Cerebellar cortex (tissue), 1 donor: ENCODE measurements at regions not wholly inside any gene's neighbourhood (a gene's known extent, or its start where the extent isn't known, plus 50 kb on each side); places are given as distances from the start of the nearest gene placed in this dataset.
"Not testable (repeated sequence)": the region's sequence is repeated elsewhere in the genome, so short reads cannot be mapped to it uniquely, and the experiment has no call there.

Experiments
- DNase-seq: peaks from one replicate; pipeline ENCODE4 v3.0.0-alpha.2; 2015; ENCODE audit warnings: low spot score

- DNase-seq: not testable (repeated sequence)
These were observed 604.2 kb upstream of the SEMA3D start for GRCh38 chr7:85791098-85791497.

- DNase-seq: no peak
These were observed 594.8 kb upstream of the SEMA3D start for GRCh38 chr7:85781606-85782005.

DNA sequence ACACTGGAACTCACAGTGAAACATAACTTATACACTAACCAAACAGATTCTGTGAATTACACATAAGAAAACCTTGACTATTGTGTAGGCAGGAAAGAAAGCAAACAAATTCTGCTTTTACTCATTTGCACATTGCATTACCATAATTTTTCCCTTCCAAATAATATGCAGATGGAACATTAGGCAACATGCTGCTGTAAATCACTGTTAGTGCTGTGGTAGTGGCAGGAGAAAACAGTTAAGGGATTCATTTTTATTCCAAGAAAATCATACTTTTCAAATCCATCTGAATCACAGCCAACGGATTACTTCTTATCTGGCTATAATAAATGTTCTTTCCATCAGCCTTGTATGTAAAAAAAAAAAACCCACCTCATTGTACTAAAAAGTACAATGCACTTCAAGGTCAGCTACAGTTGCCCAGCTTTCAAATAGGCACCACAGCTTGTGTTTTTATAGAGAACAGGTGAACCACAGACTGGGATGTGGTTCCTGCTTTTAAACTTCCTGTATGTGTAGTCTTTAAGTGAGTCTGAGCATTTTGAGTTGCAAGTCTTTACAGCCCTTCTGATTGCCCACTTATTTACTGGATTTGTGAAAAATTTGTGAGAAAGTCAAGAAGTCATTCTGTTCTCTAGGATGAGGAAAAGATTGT, 590.0 kb upstream of the SEMA3D start:
- no peak for DNase-seq

GRCh38 chr7:85775431-85775830, 588.6 kb upstream of the SEMA3D start:
- DNase-seq: no peak

GRCh38 chr7:85774986-85775385, 588.1 kb upstream of the SEMA3D start:
- no peak for DNase-seq

GRCh38 chr7:85773116-85773728, 586.4 kb upstream of the SEMA3D start:
- no peak for DNase-seq

- DNase-seq: no peak
These were observed 584.7 kb upstream of the SEMA3D start for GRCh38 chr7:85771516-85771915.

DNA sequence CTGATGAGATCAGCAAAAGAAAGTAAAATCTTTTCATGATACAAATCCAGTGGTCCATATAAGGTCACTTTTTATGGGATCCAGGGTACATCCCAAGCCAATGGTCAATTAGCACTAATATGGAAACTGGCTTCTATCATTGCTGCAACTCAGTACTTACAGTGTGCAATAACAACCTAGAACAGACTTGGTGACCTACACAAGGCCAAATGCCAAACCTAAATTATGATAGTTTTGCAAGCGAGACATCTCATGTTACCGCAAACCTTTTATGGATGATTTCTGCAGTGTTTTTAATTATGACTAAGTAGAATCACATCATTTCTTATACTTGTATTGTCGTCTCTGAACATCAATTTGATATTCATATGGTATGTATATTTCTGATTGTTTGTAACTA, 583.5 kb upstream of the SEMA3D start:
- DNase-seq: no peak

DNA sequence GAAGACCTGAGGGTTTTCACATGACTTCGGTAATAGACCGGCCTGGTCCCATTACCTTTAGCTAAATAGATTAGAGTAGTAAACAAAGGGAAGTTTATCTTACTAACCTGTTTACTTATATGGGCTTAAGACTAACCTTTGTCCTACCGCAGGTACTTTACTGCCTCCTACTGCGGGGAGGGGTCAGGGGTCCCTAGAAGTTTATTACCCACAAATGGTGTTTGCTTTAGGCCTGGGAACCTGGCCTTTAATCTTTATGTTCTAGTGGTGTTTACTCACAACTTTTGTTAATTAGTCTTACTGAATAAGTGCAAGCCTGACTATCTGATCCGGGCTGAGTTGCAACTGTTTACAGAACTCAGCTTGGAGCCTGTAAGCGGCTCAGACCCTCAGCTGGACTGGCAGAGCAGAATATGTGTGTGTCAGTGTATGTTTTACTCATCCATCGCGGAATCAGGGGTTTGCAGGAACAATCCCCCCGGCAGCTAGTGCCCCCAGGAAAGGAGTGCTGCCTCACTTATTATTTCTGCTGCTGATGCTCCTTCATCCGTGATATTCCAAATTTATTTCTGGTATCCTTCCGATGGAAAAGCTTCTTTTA, 578.9 kb upstream of the SEMA3D start:
- DNase-seq: no peak

- no peak for DNase-seq
These were observed 577.2 kb upstream of the SEMA3D start for GRCh38 chr7:85764034-85764433.

DNA sequence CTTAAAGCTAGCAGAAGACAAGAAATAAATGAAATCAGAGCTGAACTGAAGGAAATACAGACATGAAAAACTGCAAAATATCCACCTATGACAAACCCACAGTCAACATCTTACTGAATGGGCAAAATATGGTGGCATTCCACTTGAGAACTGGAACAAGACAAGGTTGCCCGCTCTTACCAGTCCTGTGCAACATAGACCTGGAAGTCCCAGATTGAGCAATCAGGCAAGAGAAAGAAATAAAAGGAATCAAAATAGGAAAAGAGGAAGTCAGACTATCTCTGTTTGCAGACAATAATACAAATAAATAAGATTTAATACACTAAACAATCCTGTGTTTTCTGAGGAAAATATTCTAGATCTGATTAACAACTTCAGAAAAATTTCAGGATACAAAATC, 570.5 kb upstream of the SEMA3D start:
- DNase-seq: no peak

- peak; percentile 10 for DNase-seq
These were observed 563.6 kb upstream of the SEMA3D start for GRCh38 chr7:85750454-85750949.

GRCh38 chr7:85749696-85750453, 563.0 kb upstream of the SEMA3D start:
- no peak for DNase-seq

- DNase-seq: no peak
These were observed 562.0 kb upstream of the SEMA3D start for GRCh38 chr7:85748861-85749260.

DNA sequence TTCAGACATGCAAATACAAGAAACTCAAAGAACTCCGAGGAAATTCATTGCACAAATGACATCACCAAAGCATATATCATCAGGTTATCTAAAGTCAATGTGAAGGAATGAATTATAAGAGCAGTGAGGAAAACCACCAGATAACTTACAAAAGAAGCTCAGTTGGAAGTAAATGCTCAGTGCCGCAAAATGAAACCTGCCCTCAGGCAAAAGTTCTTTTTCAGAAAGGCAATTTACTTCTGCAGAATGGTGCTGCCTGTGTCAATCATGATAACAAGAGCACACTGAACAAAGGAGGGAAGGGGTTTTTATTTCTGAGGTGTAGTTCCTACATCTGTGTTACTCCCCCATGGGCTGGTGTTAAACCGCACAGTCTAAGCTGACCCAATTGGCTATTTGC, 550.6 kb upstream of the SEMA3D start:
- no peak for DNase-seq

DNA sequence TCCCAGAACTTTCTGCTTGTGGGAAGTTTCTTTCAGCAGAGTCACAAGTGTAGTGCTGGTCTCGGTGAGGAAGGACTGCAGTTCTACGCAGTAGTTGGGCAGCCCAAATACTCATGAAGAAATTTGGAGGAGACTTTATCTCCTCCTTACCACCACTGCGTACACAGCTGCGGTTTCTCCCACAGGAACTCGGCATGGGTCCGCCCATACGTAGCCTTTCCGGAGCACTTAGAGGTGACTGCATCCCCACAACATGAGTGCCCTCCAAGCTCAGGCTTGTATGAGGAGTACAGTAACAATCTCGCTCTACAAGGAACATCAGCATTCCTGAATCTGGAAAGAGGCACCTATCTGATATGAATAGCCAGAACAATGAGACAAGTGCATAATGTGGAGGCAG, 549.2 kb upstream of the SEMA3D start:
- DNase-seq: no peak

DNA sequence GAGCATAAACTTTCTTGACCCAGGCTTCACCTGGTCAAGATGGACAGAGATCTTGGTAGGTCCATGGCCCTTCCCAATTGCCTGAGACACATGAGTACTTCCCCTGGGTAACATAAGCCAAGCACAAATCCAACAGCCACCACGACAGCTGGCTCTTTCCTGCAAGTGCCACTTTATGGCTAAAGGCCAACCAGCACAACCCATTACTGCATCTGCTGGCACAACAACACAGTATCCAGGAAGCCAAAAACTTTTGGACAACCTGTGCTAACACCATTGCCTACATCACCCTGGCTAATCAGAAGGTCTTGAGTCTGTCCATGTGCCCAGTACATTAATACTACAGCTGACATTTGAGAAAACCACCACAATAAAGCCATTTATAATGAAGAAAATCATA, 548.0 kb upstream of the SEMA3D start:
- DNase-seq: no peak

DNA sequence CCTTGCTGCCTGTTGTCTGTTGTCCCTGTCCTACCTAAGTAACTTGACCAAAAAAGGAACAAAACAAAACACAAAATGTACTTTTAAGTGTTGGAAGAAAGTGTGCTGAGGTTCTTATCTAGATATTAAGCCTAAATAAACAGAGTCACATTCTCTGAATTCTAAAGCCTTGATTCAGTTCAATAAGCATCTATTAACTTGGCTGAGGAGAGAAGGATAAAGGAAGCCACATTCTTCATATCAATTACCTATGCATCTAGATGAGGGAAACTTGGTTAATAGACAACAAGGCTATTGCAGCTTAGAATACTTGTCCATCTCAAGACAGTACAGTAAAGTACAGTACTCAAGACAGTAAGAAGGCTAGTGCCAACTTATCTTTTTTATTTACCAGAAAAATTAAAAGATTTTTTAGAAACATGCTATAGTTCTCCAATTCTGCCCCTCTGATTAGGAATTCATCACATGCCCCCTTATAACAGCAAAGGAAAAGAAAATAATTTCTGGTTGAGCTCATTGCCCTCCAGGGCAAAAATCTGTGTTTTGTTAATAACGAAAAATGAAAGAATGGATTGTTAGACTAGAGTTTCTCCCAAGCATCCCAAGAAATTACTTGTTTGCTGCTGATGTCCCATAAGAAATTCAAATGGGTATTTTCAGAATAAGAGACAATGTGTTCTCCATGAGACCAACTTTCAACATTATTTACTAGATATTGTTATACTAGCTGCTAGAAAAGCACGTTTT, 546.5 kb upstream of the SEMA3D start:
- DNase-seq: no peak

DNA sequence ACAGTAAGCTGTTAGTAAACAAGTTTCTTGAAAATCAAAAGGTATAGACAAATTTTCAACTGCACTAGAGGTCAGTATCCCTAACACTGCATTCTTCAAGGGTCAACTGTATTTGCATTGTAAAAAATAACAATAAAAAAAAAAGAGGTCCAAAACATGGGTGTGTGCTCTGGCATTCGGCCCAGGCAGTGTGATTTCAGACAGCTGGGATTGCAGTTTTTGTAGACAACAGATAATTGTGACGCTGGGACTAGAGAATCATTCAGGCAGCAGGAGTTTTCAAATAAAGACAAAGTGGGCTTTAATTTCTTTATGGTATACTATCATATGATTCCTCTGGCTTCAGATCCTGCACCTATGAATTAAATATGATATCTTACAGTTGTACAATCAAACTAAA, 543.2 kb upstream of the SEMA3D start:
- DNase-seq: no peak

DNA sequence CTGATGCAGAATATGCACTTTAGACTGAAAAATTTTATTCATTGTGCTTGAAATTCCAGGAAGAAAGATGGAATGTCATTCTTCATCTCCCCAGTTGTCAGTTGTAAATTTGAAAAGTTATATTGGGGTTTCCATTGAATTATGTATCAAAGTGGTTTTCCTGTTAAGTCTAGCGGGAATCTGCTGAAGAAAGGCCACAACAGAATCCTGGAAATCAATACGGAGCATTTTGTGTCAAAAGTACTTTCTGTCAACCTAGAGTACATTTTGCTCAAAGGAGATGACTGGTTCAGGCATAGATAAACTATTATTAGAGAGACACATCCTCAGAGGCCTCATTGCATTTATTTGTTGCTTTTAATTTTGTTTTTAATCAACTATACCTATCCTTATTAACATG, 538.2 kb upstream of the SEMA3D start:
- no peak for DNase-seq

DNA sequence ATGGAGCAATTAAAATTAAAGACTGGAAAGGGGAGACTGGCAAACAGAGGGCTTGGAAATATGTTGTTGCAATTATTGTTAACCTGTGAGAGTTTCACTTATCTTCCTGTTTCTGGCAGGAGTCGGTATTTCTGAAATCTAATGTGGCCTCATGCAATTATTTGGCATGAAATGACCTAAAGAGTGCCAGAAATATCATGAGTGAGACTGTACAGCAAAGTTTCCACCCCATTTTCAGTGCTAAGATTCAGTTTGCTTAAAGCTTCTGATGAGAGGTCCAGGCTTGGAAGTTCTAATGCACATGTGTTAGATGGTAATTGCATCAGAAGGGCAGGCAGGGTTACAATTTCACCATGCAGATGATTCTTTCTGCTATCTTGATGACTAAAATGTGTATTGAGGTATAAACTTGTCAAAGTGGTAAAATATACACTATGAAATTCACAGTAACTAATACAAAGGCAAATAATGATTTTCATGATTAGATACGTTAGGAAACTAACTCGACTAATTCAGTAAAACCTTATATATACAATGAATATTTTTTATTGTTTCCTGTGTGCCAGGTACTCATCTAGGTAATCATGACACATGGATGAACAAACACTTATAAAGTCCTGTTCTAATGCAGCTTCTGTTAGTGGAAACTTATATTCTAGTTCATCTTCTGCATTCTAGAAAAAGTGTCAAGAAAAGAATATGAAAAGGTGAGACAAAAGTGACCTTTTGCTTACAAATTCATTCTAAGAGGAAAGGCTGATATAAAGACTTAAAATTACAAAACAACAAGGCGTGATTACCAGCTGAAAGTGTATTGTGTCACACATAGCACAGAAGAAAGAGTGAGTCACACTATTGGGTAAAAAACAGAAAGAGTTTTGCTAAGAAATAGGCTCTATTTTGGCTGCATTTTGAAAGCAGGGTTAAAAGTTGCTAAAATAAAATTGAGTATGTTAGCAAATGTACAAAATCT, 533.4 kb upstream of the SEMA3D start:
- no peak for DNase-seq
